CD14-positive monocyte (primary cell): ENCODE measurements at regions not wholly inside any gene's neighbourhood (a gene's known extent, or its start where the extent isn't known, plus 50 kb on each side); places are given as distances from the start of the nearest gene placed in this dataset.

Source experiments
- DNase-seq, 3 donors: peaks; one replicate each; pipeline ENCODE4 v3.0.0-alpha.2; 2011 to 2022
- H2AFZ ChIP-seq: 2 replicates; pipeline ENCODE4 v1.6.0; 2012; ENCODE audit warnings: mild to moderate bottlenecking, low read depth, low read length, inconsistent platforms; ENCODE audit not compliant: insufficient read depth, poor library complexity, severe bottlenecking
- H3K27ac ChIP-seq, 2 donors: 1 replicate in 1 of 2; 2 replicates in 1 of 2; pipeline ENCODE4 v1.5.1; 2012 to 2013; ENCODE audit warnings: low read length in 2 of 2, control low read depth in 1 of 2, inconsistent platforms in 1 of 2, low read depth in 1 of 2, mild to moderate bottlenecking in 1 of 2
- H3K27me3 ChIP-seq, 2 donors: one replicate each; pipeline versions ENCODE4 v1.6.0 to v1.6.1; 2011 to 2013; ENCODE audit warnings: low read length in 2 of 2; ENCODE audit not compliant: control insufficient read depth in 2 of 2, insufficient read depth in 2 of 2
- H3K36me3 ChIP-seq, 2 donors: replicated peaks in 1 of 2; 1 replicate in 1 of 2; 2 replicates in 1 of 2; pipeline versions ENCODE4 v1.5.1 to v1.6.1; 2012 to 2013; ENCODE audit warnings: low read length in 2 of 2, control low read depth in 1 of 2, inconsistent platforms in 1 of 2, mild to moderate bottlenecking in 1 of 2; ENCODE audit not compliant: insufficient read depth in 2 of 2, control insufficient read depth in 1 of 2
- H3K4me1 ChIP-seq, 2 donors: 1 replicate in 1 of 2; 2 replicates in 1 of 2; pipeline versions ENCODE4 v1.5.1 to v1.6.1; 2012 to 2013; ENCODE audit warnings: low read length in 2 of 2, control low read depth in 1 of 2, inconsistent platforms in 1 of 2, mild to moderate bottlenecking in 1 of 2, moderate library complexity in 1 of 2; ENCODE audit not compliant: insufficient read depth in 2 of 2, control insufficient read depth in 1 of 2
- H3K4me2 ChIP-seq: replicated peaks from 2 replicates; pipeline ENCODE3; 2012; ENCODE audit warnings: low read length, moderate library complexity, mild to moderate bottlenecking; ENCODE audit not compliant: poor library complexity, severe bottlenecking; ENCODE audit errors: extremely low read depth
- H3K4me3 ChIP-seq, 3 experiments: fragments of 200-600 bp in 1 of 3; sonication (generic) in 1 of 3; replicated peaks in 1 of 3; 1 replicate in 2 of 3; 2 replicates in 1 of 3; pipeline ENCODE4 v1.5.1; 2011 to 2013; ENCODE audit warnings: low read length in 3 of 3, mild to moderate bottlenecking in 3 of 3, control low read depth in 2 of 3, low read depth in 2 of 3, inconsistent platforms in 1 of 3, moderate library complexity in 1 of 3
- H3K79me2 ChIP-seq: 2 replicates; pipeline ENCODE4 v1.6.0; 2012; ENCODE audit warnings: mild to moderate bottlenecking, control low read depth, inconsistent platforms, low read length, moderate library complexity; ENCODE audit not compliant: insufficient read depth
- H3K9ac ChIP-seq: 2 replicates; pipeline ENCODE4 v1.6.0; 2017; ENCODE audit warnings: low read length, mild to moderate bottlenecking; ENCODE audit not compliant: insufficient read depth, poor library complexity, severe bottlenecking
- H3K9me3 ChIP-seq, 2 donors: replicated peaks in 1 of 2; 1 replicate in 1 of 2; 2 replicates in 1 of 2; pipeline versions ENCODE4 v1.5.1 to v1.6.1; 2012 to 2013; ENCODE audit warnings: low read length in 2 of 2, control low read depth in 1 of 2; ENCODE audit not compliant: control insufficient read depth in 1 of 2, insufficient read depth in 1 of 2
- H4K20me1 ChIP-seq: 2 replicates; pipeline ENCODE4 v1.6.0; 2012; ENCODE audit warnings: mild to moderate bottlenecking, low read length, control low read depth, moderate library complexity; ENCODE audit not compliant: insufficient read depth
- H3K27ac Mint-ChIP-seq, 7 donors: one replicate each; pipeline ENCODE4 v1.8.0; 2020; ENCODE audit warnings: mild to moderate bottlenecking in 7 of 7, mixed read lengths in 7 of 7, moderate library complexity in 6 of 7, inconsistent platforms in 2 of 7
- H3K27me3 Mint-ChIP-seq, 3 donors: one replicate each; pipeline ENCODE4 v1.8.0; 2021 to 2022; ENCODE audit warnings: low read depth in 3 of 3, mild to moderate bottlenecking in 3 of 3, mixed read lengths in 3 of 3, moderate library complexity in 3 of 3, inconsistent platforms in 1 of 3
- H3K36me3 Mint-ChIP-seq, 2 donors: one replicate each; pipeline ENCODE4 v1.8.0; 2020; ENCODE audit warnings: mixed read lengths in 2 of 2, inconsistent platforms in 1 of 2, mild to moderate bottlenecking in 1 of 2
- H3K4me1 Mint-ChIP-seq: one replicate; pipeline ENCODE4 v1.8.0; 2020; ENCODE audit warnings: mild to moderate bottlenecking, mixed read lengths
- H3K4me3 Mint-ChIP-seq, 2 donors: one replicate each; pipeline ENCODE4 v1.8.0; 2020; ENCODE audit warnings: mild to moderate bottlenecking in 2 of 2, mixed read lengths in 2 of 2, moderate library complexity in 1 of 2
- H3K9me3 Mint-ChIP-seq, 7 donors: one replicate each; pipeline ENCODE4 v1.8.0; 2020 to 2022; ENCODE audit warnings: mixed read lengths in 7 of 7, mild to moderate bottlenecking in 6 of 7, moderate library complexity in 6 of 7, inconsistent platforms in 2 of 7
- CTCF ChIP-seq: fragments of 200-600 bp; IDR thresholded peaks from one replicate; pipeline ENCODE4 v1.8.0; 2022; ENCODE audit warnings: antibody characterized with exemption, mild to moderate bottlenecking
- WGBS: methylation state at CpG from one replicate; pipeline ENCODE4 v1.1.5; 2013; ENCODE audit warnings: missing lambda C conversion rate; ENCODE audit not compliant: insufficient coverage; 5-methylcytosine and 5-hydroxymethylcytosine counted together
- intact Hi-C, 2 donors: fragments of 100-400 bp; cut with micrococcal nuclease; formaldehyde crosslinking; loops; one replicate each; pipeline versions ENCODE4 v1.15.0 to v1.15.1; 2023

- no peaks in the 10 kb centered on the region for H3K79me2 ChIP-seq
- H3K9me3 Mint-ChIP-seq: no peaks in the 10 kb centered on the region
- no peaks in the 10 kb centered on the region for H3K36me3 Mint-ChIP-seq
- H3K27me3 ChIP-seq: no peaks in the 10 kb centered on the region
- no peak for DNase-seq
- H3K9me3 ChIP-seq: no peaks in the 10 kb centered on the region
- WGBS: 86% methylated on average over 1 of the region's 5 CpGs
- H3K4me3 ChIP-seq: no peak overlapping the region
- peaks cover 0 to 5% (median 0%) of the 10 kb centered on the region in 3 donors for H3K27me3 Mint-ChIP-seq
- no peak overlapping the region for H3K4me2 ChIP-seq
- no peak overlapping the region for H3K27ac Mint-ChIP-seq
- H2AFZ ChIP-seq: no peak overlapping the region
- H4K20me1 ChIP-seq: no peaks in the 10 kb centered on the region
- no peaks in the 10 kb centered on the region for H3K36me3 ChIP-seq
- H3K4me1 Mint-ChIP-seq: no peaks in the 10 kb centered on the region
- intact Hi-C loops: no loop called here
- no peak for TF ChIP-seq CTCF
- H3K4me1 ChIP-seq: no peaks in the 10 kb centered on the region
- H3K9ac ChIP-seq: no peak overlapping the region
- no peak overlapping the region for H3K4me3 Mint-ChIP-seq
- no peak overlapping the region for H3K27ac ChIP-seq
Observed at GRCh38 chr20:53776858-53777257, 183.2 kb upstream of the ZNF217 start.

GRCh38 chr20:53774461-53775203 lies 181.0 kb upstream of the ZNF217 start:
- Mint-ChIP-seq H3K27ac (no peak overlapping the region), H3K9me3 (no peaks in the 10 kb centered on the region), H3K36me3 (no peaks in the 10 kb centered on the region), H3K4me1 (no peaks in the 10 kb centered on the region), H3K27me3 (peaks cover 0 to 5% (median 0%) of the 10 kb centered on the region in 3 donors), H3K4me3 (no peak overlapping the region)
- Histone ChIP-seq H4K20me1 (no peaks in the 10 kb centered on the region), H3K4me1 (no peaks in the 10 kb centered on the region), H3K27ac (no peak overlapping the region), H3K36me3 (no peaks in the 10 kb centered on the region), H3K4me2 (no peak overlapping the region), H3K4me3 (no peak overlapping the region), H2AFZ (no peak overlapping the region), H3K9ac (no peak overlapping the region), H3K27me3 (no peaks in the 10 kb centered on the region), H3K9me3 (no peaks in the 10 kb centered on the region), H3K79me2 (no peaks in the 10 kb centered on the region)
- WGBS: 98% methylated on average over 7 of the region's 9 CpGs
- no peak for TF ChIP-seq CTCF
- intact Hi-C loops: no loop called here
- no peak for DNase-seq
